ENCODE measurements at regions not wholly inside any gene's neighbourhood (a gene's known extent, or its start where the extent isn't known, plus 50 kb on each side); places are given as distances from the start of the nearest gene placed in this dataset.
"Not testable (repeated sequence)": the region's sequence is repeated elsewhere in the genome, so short reads cannot be mapped to it uniquely, and the experiment has no call there.

DNA sequence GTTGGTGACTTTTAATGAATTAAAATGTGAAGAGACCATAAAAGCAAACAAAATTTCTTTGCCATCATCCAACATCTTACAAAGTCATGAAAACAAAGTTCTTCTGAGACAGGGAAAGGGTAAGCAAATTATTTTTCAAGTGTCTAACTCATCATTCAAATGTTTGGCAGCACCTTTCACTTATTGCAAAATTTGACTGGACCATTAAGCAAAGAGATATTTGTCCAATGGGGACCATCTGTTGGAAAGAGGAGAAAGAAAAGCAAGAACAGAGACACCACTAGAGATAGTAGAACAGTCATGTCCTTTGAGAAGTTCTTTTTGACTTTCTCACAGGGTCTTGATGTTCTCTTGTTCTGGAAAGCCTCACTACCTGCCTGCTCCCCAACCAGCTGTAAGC is 330.1 kb downstream of the PAPSS1 start:
- DNase-seq: no peak

DNA sequence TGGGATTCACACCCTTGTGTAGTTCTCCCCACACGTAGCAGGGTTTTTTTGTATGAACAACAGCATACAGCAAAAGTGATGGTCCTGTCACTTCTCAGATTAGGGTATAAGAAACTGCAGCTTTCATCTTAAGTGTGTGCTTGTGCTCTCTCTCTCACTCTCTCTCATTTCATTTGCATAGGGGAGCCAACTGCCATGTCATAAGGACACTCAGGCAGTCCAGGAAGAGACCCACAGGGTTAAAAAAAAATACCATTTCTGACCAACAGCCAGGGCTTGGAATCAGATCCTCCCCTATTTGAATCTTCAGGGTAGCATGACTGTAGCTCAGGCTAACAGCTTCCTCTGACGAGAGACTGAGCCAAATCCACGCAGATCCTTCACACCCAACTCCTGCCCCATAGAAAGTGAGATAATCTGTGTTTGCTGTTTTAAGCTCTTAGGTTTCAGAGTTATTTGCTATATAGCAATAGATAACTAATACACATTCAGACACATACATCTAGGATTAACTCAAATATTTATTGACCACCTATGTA is 331.2 kb downstream of the PAPSS1 start:
- no peak for DNase-seq

DNA sequence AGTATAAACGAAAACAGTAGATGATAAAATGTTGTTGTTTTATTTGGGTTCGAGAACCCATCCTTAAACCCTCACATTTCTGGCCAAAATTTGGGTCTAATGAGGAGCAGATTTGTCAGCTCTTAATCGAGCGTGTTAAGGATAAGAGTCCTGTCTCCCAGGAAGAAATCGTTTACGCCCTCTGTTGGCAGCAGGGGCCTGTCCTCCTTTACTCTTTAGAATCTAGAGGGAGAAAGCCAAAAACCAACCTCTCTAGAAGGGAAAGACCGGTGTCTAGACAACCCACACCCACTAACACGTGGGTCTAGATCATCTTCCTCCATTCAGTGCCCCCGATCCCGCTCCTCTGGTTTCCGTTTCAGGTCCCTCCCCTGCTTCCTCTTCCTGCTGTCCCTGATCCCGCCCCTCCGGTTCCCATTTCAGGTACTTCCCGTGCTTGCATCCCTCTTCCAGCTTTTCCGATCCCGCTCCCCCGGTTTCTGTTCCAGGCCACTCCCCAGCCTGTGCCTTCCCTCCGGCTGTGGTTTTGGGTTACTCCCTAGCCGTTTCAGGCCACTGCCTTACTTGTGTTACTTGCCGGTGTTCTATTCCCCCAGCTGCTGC is 339.1 kb downstream of the PAPSS1 start:
- no peak for DNase-seq

DNA sequence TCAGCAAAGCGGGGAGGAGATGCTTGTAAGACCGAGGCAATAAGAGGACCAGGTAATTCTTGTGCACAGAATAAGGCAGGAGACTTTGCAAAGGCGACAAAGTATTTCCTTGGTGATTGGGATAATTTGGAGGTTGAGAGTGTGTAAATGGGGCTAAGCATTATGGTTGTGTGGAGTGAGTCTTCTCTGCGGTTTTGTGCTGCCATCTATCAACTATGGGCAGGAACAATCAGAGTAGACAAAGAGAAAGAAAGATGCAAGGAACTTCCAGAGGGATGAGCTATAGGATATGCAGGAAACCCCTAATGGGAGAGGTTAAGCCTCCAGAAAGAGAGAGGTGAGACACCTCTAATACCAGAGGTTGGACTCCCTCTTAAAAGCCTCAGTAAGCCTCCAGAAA is 339.8 kb downstream of the PAPSS1 start:
- DNase-seq: no peak

DNA sequence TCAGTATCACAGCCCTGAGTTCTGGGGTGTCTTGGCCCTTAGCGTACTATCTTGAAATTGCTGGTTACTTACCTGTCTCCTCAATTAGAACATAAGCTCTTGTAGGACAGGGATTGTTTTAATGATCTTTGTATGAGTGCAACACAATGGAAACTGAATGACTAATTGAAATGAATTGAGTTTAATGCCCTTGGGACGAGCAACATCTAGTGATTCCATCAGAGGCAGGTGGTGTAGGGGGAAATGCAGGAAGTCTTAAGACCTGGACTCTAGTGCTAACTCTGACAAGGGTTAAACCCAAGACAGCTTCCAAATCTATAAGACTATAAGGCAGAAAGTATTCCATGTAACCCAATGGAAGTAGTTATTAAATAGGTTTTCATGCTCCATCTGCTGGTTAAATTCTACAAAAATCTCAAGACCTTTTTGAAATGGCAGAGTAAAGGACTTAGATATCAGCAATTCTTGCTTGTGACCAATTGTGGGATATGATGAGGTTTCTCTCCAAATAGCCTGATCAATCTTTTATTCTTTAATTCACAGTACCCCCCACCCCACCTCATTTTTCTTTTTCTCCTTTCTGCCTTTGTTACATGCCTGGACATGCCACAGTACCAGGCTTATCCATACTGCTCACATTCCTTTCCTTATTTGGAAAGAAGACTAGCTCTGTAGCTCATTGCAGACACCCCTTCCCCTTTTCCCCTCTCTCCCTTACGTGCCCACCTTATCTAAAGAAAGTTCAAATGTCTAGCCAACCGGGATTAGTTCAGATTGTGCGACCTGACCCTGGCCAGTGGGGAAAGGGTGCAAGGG is 340.8 kb downstream of the PAPSS1 start:
- DNase-seq: no peak

DNA sequence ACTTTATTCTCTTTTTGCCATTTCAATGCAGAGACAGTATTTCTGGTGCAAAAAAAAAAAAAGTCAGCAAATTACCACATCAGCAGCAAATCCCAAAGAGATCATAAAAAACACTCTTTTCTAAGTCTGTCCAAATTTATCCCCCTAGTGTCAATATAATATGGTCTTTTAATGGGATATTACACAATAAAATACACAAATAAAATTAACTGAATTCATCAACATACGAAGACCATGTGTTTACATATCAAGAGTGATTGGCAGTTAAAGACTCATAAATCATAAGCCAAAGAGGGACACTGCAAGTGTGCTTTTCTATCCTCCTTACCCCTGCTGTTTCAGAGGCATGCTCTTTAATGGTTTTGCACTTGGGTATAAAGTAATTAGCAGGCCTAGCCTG is 340.2 kb upstream of the DKK2 start:
- DNase-seq: peak; percentile 3

DNA sequence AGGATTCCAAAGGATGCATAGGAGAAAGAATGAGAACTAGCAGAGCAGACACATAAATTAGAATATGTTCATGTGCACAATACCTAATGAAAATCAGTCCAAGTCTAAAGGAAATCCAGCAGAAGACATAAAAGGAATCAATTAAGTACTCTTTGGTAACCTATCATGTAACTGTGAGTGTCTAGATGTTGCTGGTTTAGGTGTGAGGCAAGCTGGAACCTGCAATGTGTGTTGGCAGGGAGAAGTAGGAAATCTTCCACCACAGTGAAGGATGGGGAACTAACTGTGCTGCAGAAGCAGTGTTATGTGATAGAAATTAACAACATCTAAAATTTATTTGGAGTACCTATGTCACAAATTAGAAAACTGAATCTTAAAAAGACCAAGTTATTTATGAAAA is 330.8 kb upstream of the DKK2 start:
- no peak for DNase-seq

DNA sequence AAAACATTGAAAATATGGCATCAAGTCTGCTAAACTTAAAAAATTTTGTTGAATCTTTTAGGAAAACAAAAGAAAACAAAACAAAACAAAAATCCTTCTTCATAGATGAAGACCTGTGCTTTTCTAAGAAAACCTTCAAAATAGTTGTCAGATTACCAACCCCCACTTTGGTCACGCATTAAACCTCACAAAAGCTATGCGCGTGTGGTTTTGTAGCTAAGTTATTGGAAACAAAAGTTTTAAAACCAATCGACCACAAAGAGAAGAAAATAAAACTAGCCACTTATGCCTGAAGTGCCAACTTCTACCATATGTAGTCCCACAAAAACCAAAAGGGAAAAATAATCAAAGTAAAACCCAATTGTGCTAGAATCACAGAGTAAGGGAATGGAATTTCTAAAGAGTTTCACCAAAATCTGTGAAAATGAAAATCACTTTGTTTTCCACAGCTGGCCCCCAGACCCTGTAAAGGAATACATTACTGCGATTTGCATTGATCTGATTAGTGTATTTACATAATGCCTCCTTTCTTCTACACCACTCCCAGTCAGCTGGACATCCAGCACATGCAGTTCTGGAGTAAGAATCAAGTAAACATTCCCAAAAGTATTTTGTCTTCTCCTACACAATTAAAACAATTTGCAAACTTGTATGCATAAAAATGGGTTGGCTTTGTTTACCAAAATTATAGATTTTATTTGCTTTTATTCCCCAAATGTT is 330.1 kb upstream of the DKK2 start:
- no peak for DNase-seq

DNA sequence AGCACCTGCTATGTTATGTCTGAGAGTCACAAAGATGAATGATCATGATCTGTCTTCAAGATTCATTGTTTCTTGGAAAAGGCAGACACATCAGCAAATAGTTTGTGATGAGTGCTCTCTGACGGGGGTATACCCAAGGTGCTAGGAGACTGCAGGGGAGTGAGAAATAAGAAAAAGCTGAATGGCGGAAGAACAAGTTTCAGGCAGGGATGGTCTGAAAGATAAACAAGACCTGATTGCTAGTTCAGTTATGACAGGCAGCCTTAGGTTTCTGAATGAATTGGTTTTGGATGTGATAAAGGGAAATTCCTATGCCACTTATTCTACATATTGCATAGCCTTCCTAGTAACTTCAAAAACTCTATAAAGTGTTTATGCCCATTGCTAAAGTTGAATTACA is 327.0 kb upstream of the DKK2 start:
- DNase-seq: no peak

DNA sequence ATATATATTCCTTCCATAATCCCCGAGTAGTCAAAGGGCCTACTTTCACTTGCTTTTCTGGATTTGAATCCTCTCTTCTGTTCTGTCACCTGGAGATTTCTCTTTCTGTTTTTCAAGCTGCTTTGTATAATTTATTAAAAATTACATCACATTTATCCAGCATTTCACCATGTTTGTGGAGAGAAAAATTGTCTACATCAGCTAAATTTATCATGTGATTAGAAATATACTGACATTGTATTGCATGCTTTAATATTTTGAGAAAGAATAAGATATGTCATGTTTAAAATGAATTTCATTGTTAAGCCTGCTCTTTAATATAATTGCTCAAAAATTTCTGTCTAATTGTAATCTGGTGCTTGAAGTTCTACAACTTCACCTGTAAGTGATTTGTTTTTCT is 323.1 kb upstream of the DKK2 start:
- DNase-seq: no peak

DNA sequence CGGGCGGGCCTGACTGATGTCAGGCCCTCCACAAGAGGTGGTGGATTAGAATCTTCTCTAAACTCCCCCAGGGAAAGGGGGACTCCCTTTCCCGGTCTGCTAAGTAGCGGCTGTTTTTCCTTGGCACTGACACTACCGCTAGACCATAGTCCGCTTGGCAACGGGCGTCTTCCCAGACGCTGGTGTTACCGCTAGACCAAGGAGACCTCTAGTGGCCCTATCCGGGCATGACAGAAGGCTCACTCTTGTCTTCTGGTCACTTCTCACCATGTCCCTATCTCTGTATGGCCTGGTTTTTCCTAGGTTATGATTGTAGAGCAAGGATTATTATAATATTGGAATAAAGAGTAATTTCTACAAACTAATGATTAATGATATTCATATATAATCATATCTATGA is 318.2 kb upstream of the DKK2 start:
- DNase-seq: peak; percentile 1

DNA sequence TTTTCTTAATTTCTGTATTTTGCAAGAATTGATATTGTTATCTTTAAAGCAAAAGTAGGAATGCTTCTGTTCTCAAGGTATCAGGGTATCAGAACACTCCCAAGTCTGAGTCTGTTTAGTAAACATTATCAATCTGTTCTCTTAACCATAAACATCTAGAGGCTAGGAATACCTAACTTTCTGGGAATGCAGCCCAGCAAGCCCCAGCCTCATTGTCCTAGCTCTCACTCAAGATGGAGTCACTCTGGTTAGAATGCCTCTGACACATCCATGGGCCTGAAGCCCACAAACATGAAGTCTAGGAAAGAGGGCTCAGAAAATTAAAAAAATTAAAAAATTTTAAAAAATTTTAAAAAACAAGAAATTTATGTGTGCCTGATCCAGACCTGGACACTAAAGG is 315.1 kb upstream of the DKK2 start:
- DNase-seq: no peak

DNA sequence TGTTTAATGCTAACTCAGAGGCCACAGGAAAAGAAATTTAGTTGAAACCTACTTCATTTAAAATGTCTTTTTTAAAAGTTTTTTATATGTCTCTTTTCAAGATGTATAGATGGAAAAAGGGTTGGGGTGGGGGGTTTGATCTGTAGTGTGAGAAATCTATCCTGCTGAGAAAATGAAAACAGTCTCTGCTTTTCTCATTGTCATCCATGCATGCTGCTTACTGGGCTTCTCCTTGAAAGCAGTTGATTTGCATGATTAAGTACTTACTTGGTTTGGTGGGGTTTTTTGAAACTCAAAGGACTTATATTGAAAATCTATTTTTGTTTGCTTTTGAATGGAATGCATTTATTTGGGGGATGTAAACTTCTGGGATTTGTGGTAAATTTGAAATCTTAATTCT is 313.6 kb upstream of the DKK2 start:
- DNase-seq: no peak

DNA sequence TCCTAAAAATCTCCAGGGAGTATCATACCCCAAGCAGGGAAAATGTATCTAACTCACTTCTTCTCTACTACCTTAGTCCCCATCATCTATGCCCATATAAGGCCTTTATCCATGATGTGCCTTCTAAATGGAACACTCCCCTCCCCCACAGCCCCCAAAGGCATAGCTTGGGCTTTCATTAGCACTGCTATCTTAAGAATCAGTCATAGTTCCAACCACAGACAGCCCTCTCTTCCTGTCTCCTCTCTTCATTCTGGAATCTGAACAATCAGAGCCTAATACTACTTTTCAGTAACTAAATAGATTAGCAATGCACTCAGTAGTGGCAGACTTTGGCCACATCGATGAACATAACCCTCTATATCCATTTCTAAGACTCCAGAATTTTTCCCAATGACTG is 313.2 kb upstream of the DKK2 start:
- DNase-seq: no peak

DNA sequence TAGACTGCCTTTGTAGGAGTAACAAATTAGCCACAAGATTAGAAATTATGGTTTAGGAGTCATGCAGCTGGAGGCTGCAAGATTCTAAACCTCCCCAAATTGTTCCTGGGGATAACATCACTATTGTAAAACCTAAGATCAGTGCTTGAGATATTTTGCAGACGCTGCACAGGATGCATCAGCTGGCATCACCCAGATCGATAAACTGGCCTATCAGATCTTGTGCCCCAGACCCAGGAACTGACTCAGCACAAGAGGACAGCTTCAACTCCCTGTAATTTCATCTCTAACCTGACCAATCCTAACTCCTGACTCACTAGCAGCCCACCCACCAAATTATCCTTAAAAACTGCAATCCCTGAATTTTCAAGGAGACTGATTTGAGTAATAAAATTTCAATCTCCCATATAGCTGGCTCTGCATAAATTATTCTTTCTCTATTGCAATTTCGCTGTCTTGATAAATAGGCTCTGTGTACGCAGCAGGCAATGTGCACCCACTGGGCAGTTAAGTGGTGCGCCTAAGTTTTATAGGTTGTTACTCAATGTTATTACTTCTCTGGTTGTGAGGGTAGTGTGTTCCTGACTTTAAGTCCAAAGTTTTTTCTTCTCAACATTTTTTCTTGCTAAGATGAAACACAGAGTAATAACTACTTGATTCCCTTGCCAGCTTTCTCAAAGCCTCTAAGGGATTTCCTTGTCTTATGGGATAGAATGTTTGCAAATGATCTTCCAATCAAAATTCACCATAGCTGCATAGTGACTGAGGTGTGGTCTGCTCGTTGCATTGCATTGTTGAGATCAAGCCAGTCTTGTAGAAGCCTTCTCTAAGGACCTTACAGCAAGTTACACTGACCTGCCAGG is 312.3 kb upstream of the DKK2 start:
- DNase-seq: no peak

DNA sequence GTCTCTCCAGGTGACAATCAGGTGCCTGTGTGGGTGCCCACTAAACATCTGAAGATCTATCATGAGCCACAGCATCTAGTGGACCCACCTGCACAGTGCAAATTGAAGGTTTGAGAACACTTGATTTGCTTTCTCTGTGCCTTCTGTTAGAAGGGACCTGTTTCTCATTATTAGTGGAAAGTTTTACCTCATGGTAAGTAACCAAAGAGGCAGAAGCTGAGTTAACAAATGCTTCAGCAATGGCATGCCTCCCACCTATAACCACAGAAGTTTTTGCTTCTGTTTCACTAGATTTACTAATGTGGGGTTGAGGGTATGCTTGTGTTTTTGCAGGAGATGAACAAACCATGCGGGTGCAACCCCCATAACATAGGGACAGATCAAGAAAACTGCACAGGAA is 297.4 kb upstream of the DKK2 start:
- DNase-seq: no peak

DNA sequence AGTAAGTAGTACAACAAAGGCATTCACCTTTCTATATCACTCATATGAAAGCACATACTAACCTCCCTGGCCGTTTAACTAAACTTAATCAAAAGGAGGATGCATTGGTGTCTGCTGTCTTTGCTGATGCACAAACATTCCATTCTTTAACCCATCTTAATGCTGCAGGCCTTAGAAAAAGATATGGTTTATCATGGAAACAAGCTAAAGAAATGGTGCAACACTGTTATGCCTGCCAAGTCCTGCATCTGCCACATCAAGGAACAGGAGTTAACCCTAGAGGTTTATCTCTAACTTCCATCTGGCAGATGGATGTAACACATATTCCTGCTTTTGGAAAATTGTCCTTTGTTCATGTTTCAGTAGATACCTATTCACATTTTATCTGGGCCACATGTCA is 296.5 kb upstream of the DKK2 start:
- DNase-seq: not testable (repeated sequence)

DNA sequence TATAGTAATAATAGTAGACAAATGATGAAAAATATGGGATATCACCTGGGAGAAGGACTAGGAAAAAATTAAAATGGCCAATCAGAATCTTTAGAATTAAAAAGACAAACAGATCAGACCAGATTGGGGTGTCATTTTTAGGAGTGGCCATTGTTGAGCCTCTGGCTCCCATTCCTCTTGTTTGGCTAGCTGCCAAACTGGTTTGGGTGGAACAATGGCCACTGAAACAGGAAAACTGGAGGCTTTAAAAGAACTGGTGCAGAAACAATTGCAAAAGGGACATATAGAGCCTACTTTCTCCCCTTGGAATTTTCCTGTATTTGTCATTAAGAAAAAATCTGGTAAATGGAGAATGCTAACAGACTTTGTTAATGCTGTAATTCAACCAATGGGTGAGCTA is 294.8 kb upstream of the DKK2 start:
- DNase-seq: no peak

DNA sequence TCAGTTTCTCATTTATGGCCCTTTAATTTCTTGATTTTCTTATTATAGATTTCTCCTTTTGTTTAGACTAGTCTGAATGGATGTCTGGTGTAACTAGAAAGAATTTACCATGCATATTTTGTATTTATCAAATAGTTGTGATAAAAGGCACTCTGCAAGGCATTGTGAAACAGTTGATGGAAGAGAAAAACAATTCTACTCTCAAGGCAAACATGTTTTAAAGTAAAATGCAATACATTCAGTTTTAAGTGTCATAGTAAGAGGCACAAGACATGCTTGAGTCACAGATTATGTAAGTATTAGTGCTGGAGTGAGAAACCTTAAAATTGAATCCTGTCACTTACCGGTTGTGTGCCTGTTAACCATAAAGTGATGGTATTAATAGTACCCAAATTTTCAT is 283.3 kb upstream of the DKK2 start:
- DNase-seq: no peak

DNA sequence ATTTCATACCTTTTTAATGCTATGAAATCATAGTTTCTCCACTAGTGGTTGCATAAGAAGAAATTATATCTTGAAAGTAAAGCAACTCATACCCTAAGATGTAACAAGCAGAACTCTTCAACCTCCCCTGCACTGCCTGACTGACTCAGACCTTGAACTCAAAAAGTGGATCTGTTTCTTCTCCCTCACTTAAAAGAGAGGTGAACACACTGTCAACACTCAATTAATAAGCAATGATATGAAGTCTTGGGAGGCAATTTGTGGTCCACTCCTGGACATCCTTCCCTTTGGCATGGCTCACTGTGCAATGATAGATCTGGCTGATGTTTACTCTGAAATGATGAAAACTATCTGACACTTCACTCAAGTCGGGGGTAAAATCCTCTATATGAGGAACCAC is 282.0 kb upstream of the DKK2 start:
- DNase-seq: no peak

DNA sequence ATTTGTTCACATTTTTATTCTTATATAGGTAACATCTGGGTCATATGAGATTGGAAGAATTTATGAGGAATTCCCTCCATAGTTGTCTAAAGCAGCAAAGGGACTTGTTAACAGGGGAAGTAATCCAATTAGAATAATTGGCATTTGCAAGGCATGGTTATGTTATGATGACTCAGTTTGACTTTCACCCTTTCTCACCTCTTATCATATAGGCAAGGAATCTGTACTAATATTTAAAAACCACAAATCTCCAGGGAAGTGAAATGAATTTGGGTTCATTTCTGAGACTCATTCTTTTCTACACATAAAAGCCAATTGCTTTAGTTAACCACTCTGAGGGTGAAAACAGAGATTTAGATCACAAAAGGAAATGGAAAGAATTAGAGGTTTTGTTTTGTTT is 281.5 kb upstream of the DKK2 start:
- no peak for DNase-seq

DNA sequence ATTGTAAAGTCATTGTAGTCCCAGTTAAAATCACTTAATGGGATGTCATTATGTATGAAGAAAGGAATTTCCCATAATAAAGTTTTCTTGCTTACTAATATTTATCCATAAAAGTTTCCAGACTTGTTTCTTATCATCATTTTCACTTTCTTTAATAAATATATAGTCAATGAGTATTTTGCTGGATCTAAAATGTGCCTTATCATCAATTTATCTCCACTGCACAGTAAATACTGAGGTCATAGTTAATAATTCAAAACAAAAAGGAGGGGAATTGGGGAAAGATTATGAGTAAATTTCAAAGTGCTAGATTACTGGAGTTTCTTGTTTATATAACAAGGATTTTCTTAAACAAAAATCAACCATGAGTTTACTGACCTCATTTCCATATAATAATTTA is 279.5 kb upstream of the DKK2 start:
- DNase-seq: no peak

DNA sequence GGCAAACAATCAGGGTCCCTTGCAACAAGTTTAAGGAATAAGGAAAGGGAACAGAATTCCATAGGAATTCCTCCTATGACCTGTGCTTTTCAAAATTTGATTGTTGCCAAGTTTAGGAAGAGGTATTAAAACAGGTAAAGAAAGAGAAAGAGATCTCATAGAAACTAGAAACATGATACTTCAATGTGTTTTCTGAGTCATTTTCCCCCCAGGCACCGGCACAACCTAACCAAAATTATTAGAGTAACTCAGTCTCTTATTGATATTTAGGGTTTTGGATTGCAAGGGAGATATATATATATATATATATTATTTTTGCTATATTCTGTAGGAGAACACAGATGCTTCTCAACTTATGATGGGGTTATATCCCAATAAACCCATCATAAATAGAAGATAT is 278.0 kb upstream of the DKK2 start:
- DNase-seq: no peak
